GM06990 (cell line): ENCODE measurements at regions not wholly inside any gene's neighbourhood (a gene's known extent, or its start where the extent isn't known, plus 50 kb on each side); places are given as distances from the start of the nearest gene placed in this dataset.

ENCODE experiments used
- DNase-seq: peaks from one replicate; pipeline ENCODE4 v3.0.0-alpha.2; 2011; ENCODE audit not compliant: insufficient read length; ENCODE audit errors: extremely low read depth
- H3K27me3 ChIP-seq: replicated peaks from 2 replicates; pipeline ENCODE4 v1.6.0; 2011; ENCODE audit warnings: low read length; ENCODE audit not compliant: control insufficient read depth, insufficient read depth
- H3K36me3 ChIP-seq: 2 replicates; pipeline ENCODE4 v1.5.1; 2011; ENCODE audit warnings: low read length; ENCODE audit not compliant: control insufficient read depth, insufficient read depth
- H3K4me3 ChIP-seq: replicated peaks from 2 replicates; pipeline ENCODE4 v1.5.1; 2011; ENCODE audit warnings: low read depth, mild to moderate bottlenecking, control low read depth, low read length
- CTCF ChIP-seq: IDR thresholded peaks from 2 replicates; pipeline ENCODE4 v1.5.1; 2011; ENCODE audit warnings: low read length, control low read depth, mild to moderate bottlenecking, inconsistent platforms; ENCODE audit not compliant: insufficient read depth, poor library complexity, severe bottlenecking

GRCh38 chr13:74230984-74231501, 96.8 kb upstream of the KLF12 start:
- H3K36me3 ChIP-seq, result no peaks in the 10 kb centered on the region
- no peak for DNase-seq
- no peak overlapping the region for H3K4me3 ChIP-seq
- H3K27me3 ChIP-seq, result no peaks in the 10 kb centered on the region
- no peak for TF ChIP-seq CTCF

- no peak overlapping the region for H3K4me3 ChIP-seq
- no peak for DNase-seq
- TF ChIP-seq CTCF, result no peak
- H3K27me3 ChIP-seq, result no peaks in the 10 kb centered on the region
- no peaks in the 10 kb centered on the region for H3K36me3 ChIP-seq
Measured at GRCh38 chr13:74229242-74229641, 95.0 kb upstream of the KLF12 start.

GRCh38 chr13:74227476-74228158, 93.4 kb upstream of the KLF12 start:
- no peak overlapping the region for H3K4me3 ChIP-seq
- no peak for TF ChIP-seq CTCF
- H3K27me3 ChIP-seq, result no peaks in the 10 kb centered on the region
- DNase-seq, result no peak
- H3K36me3 ChIP-seq, result no peaks in the 10 kb centered on the region

- Histone ChIP-seq H3K36me3 (no peaks in the 10 kb centered on the region), H3K27me3 (no peaks in the 10 kb centered on the region), H3K4me3 (no peak overlapping the region)
- no peak for DNase-seq
- TF ChIP-seq CTCF, result no peak
Measured at GRCh38 chr13:74226791-74227475, 92.7 kb upstream of the KLF12 start.

GRCh38 chr13:74221752-74222151, 87.5 kb upstream of the KLF12 start:
- DNase-seq, result no peak
- Histone ChIP-seq H3K36me3 (no peaks in the 10 kb centered on the region), H3K4me3 (no peak overlapping the region), H3K27me3 (no peaks in the 10 kb centered on the region)
- TF ChIP-seq CTCF, result no peak
